ENCODE measurements at regions not wholly inside any gene's neighbourhood (a gene's known extent, or its start where the extent isn't known, plus 50 kb on each side); places are given as distances from the start of the nearest gene placed in this dataset.

DNA sequence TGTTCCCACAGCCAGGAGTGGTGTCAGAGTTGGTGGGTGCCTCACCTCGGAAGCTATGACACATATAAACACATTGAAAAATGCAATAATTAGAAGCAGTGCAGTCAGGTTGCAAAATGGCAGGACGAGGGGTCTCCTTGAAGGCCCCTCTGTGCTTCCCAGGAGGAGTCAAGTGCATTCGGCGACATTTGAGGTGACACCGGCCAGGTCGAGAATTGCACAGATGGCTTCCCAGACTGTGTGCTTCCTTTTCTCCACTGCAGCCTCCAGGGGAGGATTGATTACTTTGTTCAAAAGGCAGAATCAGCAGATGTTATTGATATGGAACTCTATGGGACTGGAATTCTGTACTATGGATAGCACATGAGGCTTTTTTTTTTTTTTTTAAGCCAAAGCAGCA is 163.2 kb downstream of the MINAR1 start:
- H2BK12ac ChIP-seq (ENCODE audit: low read depth, low read length), result no peak overlapping the region
- no peak overlapping the region for H2BK120ac ChIP-seq (replicated peaks; ENCODE audit: low read depth, low read length)
- peak overlapping the region; percentile 98 for H2AFZ ChIP-seq (ENCODE audit: low read length)
- H3K14ac ChIP-seq (ENCODE audit: insufficient read length), result no peak overlapping the region
- H3K9ac ChIP-seq (replicated peaks in 1 of 4; ENCODE audit: extremely low read depth in 1 of 4, low read depth in 3 of 4, low read length in 3 of 4), result no peak overlapping the region
- no peak overlapping the region for H3K4ac ChIP-seq (replicated peaks; ENCODE audit: insufficient read length, low read depth, low read length)
- no peak overlapping the region; the same call in 1 of the 2 replicates for H4K8ac ChIP-seq (ENCODE audit: extremely low read depth, insufficient read depth, low read length)
- H3K56ac ChIP-seq (replicated peaks; ENCODE audit: insufficient read length, low read depth, low read length), result no peak overlapping the region
- H3K4me1 ChIP-seq (replicated peaks in 1 of 4; ENCODE audit: control insufficient read depth in 3 of 4, insufficient read depth in 4 of 4, low read length in 3 of 4), result no peaks in the 10 kb centered on the region
- no peaks in the 10 kb centered on the region for H4K20me1 ChIP-seq (replicated peaks in 1 of 2; ENCODE audit: control insufficient read depth in 1 of 2, insufficient read depth in 2 of 2, low read length in 2 of 2)
- H3K23ac ChIP-seq (ENCODE audit: insufficient read length), result no peak overlapping the region
- H4K91ac ChIP-seq (replicated peaks; ENCODE audit: insufficient read length, low read length), result no peak overlapping the region
- no peaks in the 10 kb centered on the region for H3K9me3 ChIP-seq (ENCODE audit: insufficient read depth in 2 of 2, low read depth in 1 of 2, low read length in 1 of 2)
- H3K4me2 ChIP-seq (ENCODE audit: insufficient read depth in 1 of 2, low read depth in 2 of 2, low read length in 2 of 2), result no peak overlapping the region
- no peaks in the 10 kb centered on the region for H3K36me3 ChIP-seq (ENCODE audit: control insufficient read depth in 2 of 4, insufficient read depth in 4 of 4, low read length in 3 of 4)
- no peaks in the 10 kb centered on the region for H3K79me1 ChIP-seq (ENCODE audit: low read depth, low read length)
- no peak overlapping the region for H3K18ac ChIP-seq (ENCODE audit: extremely low read depth, low read length)
- H2BK15ac ChIP-seq (ENCODE audit: low read length), result no peak overlapping the region
- H3K23me2 ChIP-seq (ENCODE audit: low read depth, low read length), result no peaks in the 10 kb centered on the region
- no peak overlapping the region for H4K5ac ChIP-seq (ENCODE audit: insufficient read length, low read depth, low read length)
- no peak overlapping the region for H3K27ac ChIP-seq (ENCODE audit: low read depth, low read length)
- no peak overlapping the region for H2BK20ac ChIP-seq (ENCODE audit: low read length)
- 95% methylated on average over 6 of the region's 6 CpGs; no CpG with 5 or more reads in 1 of the 2 experiments for WGBS, 2 experiments (ENCODE audit: extremely low coverage in 1 of 2, insufficient coverage in 1 of 2, insufficient read length in 1 of 2, insufficient replicate concordance in 2 of 2, low coverage in 1 of 2, low lambda C conversion rate in 2 of 2, missing lambda C conversion rate in 1 of 2)
- no peaks in the 10 kb centered on the region; a peak in 1 of 7 replicates for H3K27me3 ChIP-seq (replicated peaks in 1 of 4; ENCODE audit: control insufficient read depth in 3 of 4, extremely low read depth in 1 of 4, insufficient read depth in 3 of 4, low read length in 3 of 4)
- peak in 1 of 2 experiments; percentile 27 for DNase-seq (ENCODE audit: low read depth in 1 of 2, low spot score in 2 of 2)
- H3K79me2 ChIP-seq (ENCODE audit: control insufficient read depth in 1 of 2, insufficient read depth in 2 of 2, low read length in 2 of 2), result no peaks in the 10 kb centered on the region
- no peak overlapping the region for H3K4me3 ChIP-seq (ENCODE audit: extremely low read depth in 1 of 4, insufficient read depth in 2 of 4, low read depth in 3 of 4, low read length in 4 of 4)
- POLR2A ChIA-PET (ENCODE audit: partially characterized antibody), result no interaction called here
- TF ChIP-seq SIN3A (conservative IDR thresholded peaks at IDR 0.05 in 1 of 2, IDR thresholded peaks at IDR 0.05 in 1 of 2; ENCODE audit: low read depth in 1 of 2, low read length in 2 of 2), result no peak
- TF ChIP-seq RXRA (IDR thresholded peaks at IDR 0.05; ENCODE audit: insufficient read depth, low read depth, low read length), result no peak
- no peak for TF ChIP-seq EP300 (IDR thresholded peaks at IDR 0.05; ENCODE audit: borderline replicate concordance in 1 of 2, low read depth in 2 of 2, low read length in 2 of 2)
- no peak for TF ChIP-seq EZH2 (IDR thresholded peaks at IDR 0.05; ENCODE audit: low read depth, low read length, severe bottlenecking)
- TF ChIP-seq FOSL1 (IDR thresholded peaks at IDR 0.05; ENCODE audit: insufficient read depth, low read depth, low read length), result no peak
- TF ChIP-seq HDAC2 (IDR thresholded peaks at IDR 0.05; ENCODE audit: borderline replicate concordance in 1 of 2, low read depth in 2 of 2, low read length in 2 of 2), result no peak
- no peak for TF ChIP-seq MAFK (IDR thresholded peaks at IDR 0.05; ENCODE audit: low read depth, low read length)
- TF ChIP-seq, protein P1, sequence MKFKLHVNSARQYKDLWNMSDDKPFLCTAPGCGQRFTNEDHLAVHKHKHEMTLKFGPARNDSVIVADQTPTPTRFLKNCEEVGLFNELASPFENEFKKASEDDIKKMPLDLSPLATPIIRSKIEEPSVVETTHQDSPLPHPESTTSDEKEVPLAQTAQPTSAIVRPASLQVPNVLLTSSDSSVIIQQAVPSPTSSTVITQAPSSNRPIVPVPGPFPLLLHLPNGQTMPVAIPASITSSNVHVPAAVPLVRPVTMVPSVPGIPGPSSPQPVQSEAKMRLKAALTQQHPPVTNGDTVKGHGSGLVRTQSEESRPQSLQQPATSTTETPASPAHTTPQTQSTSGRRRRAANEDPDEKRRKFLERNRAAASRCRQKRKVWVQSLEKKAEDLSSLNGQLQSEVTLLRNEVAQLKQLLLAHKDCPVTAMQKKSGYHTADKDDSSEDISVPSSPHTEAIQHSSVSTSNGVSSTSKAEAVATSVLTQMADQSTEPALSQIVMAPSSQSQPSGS (IDR thresholded peaks at IDR 0.05; ENCODE audit: low read length), result no peak
- TF ChIP-seq KDM1A (IDR thresholded peaks at IDR 0.05; ENCODE audit: borderline replicate concordance, low read length), result no peak
- no peak for TF ChIP-seq RBBP5 (IDR thresholded peaks at IDR 0.05; ENCODE audit: borderline replicate concordance, low read depth, low read length)
- TF ChIP-seq PHF8 (conservative IDR thresholded peaks at IDR 0.05; ENCODE audit: low read depth, low read length), result no peak
- no peak for FAIRE-seq
- no peak overlapping the region for H2AK5ac ChIP-seq (ENCODE audit: low read depth, low read length)
- H2BK5ac ChIP-seq (ENCODE audit: low read depth, low read length), result no peak overlapping the region
- CTCF ChIA-PET (ENCODE audit: partially characterized antibody), result interaction anchor here (0.7 to 10.2 kb wide), 26 partner anchors 9 to 258 kb away, joined by 3 to 137 read pairs (median 4); partner anchors contain the start of gene MINAR1

All from H1 (cell line).